ENCODE measurements at regions not wholly inside any gene's neighbourhood (a gene's known extent, or its start where the extent isn't known, plus 50 kb on each side); places are given as distances from the start of the nearest gene placed in this dataset.
A peak's percentile ranks its signal among the peaks of the same experiment; 100 is the strongest.

DNA sequence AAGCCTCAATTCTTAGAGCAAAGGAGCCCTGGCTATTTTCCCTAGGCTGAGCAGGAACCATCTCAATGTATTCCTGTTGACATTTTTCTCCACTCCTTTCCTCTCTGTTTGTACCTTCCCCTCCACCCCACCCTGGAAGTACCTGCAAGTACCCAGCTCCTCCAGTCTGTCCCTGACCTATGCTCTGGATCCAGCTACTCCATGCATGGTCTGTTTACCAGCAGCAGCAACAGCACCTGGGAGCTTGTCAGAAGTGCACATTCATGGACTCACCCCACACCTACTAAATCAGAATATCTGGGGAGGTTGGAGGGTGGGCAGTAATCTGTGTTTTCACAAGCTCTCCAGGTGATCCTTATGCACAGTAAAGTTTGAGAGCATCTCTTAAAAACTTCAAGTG, 240.7 kb upstream of the UMPS start:
- Histone ChIP-seq H3K4me1 (peaks cover 0 to 5% of the 10 kb centered on the region in 2 donors), H3K27ac (no peak overlapping the region), H3K9me3 (no peaks in the 10 kb centered on the region), H3K36me3 (no peaks in the 10 kb centered on the region), H3K27me3 (no peaks in the 10 kb centered on the region), H3K4me3 (replicated peaks in 1 of 3) (no peak overlapping the region)
- intact Hi-C loops (cut with DNase I): no loop called here
- peak; percentile 25 to 42 for DNase-seq
- TF ChIP-seq, protein P1, sequence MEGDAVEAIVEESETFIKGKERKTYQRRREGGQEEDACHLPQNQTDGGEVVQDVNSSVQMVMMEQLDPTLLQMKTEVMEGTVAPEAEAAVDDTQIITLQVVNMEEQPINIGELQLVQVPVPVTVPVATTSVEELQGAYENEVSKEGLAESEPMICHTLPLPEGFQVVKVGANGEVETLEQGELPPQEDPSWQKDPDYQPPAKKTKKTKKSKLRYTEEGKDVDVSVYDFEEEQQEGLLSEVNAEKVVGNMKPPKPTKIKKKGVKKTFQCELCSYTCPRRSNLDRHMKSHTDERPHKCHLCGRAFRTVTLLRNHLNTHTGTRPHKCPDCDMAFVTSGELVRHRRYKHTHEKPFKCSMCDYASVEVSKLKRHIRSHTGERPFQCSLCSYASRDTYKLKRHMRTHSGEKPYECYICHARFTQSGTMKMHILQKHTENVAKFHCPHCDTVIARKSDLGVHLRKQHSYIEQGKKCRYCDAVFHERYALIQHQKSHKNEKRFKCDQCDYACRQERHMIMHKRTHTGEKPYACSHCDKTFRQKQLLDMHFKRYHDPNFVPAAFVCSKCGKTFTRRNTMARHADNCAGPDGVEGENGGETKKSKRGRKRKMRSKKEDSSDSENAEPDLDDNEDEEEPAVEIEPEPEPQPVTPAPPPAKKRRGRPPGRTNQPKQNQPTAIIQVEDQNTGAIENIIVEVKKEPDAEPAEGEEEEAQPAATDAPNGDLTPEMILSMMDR (IDR thresholded peaks at IDR 0.05): no peak
- TF ChIP-seq POLR2A (IDR thresholded peaks at IDR 0.05): no peak

DNA sequence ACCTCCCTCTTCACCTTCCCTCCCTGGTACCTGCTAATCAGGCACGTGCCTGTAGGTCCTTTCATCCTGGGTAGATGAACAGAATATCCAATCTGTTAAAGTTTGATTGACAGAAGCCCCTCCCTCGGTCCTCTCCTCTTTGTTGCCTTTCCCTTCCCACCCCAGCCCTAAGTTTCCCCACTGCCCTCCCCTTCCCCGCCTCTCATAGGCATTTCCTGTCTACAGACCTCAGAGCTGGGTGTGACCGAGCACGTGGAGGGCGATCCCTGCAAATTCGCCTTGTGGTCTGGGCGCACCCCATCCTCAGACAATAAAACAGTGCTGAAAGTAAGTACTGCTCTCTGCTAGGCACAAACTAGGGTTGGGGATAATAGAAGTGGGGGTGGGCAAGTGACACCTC, 239.2 kb upstream of the UMPS start:
- no peaks in the 10 kb centered on the region for H3K27me3 ChIP-seq
- DNase-seq: no peak
- WGBS, 2 donors: 88 to 89% methylated on average over 8 of the region's 8 CpGs
- no peak overlapping the region for H3K27ac ChIP-seq
- no peaks in the 10 kb centered on the region for H3K36me3 ChIP-seq
- TF ChIP-seq POLR2A (IDR thresholded peaks at IDR 0.05): no peak
- TF ChIP-seq, protein P1 (IDR thresholded peaks at IDR 0.05): no peak
- no peaks in the 10 kb centered on the region for H3K9me3 ChIP-seq
- intact Hi-C loops (cut with DNase I): loop anchor here (5.0 kb wide), 1 partner anchor 56 kb away; no protein-coding TSS in a partner anchor
- peaks cover 0 to 6% of the 10 kb centered on the region in 2 donors for H3K4me1 ChIP-seq
- no peak overlapping the region for H3K4me3 ChIP-seq (replicated peaks in 1 of 3)

DNA sequence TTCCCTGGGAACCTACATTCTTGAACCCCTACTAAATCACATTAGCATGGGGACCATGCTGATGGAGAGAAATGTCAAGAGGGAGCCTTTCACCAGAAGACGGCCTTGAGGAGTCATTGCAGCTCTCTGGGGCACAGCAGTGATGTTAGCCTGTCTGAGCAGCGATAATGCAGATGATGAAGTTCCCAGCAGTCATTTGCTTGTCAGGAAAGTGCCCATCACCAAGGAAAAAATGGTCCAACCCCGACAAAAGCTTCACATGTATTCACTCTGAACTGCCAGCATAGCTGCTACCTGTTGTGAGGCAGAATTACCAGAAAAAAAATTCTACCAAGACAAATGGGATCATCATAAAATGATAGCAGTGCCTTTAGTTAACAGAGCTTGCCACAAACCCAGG, 238.4 kb upstream of the UMPS start:
- DNase-seq: no peak

DNA sequence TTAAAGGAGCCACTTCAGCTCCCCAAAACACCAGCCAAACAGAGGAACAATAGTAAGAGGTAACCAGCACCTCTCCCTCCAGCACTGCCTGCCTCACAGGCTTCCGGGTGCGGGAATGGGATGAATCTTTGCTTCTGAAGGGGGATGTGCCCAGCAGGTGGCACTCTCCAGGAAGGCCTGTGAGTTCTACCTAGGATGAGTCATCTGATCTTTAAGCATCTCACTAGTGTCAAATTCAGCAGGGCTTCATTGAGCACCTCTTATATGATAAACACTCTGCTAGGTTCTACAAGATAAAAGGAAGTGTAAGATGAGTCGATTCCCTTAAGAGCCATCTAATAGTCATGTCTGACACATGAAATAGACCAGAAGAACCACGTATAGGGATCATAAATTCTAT, 237.4 kb upstream of the UMPS start:
- TF ChIP-seq, protein P1 (IDR thresholded peaks at IDR 0.05): peak in 4 of 6 experiments; percentile 47 to 56 (median 50)
- no peak for TF ChIP-seq POLR2A (IDR thresholded peaks at IDR 0.05)
- H3K9me3 ChIP-seq: no peaks in the 10 kb centered on the region
- H3K27me3 ChIP-seq: no peaks in the 10 kb centered on the region
- H3K4me1 ChIP-seq: peaks cover 0 to 9% of the 10 kb centered on the region in 2 donors
- H3K27ac ChIP-seq: no peak overlapping the region
- H3K36me3 ChIP-seq: no peaks in the 10 kb centered on the region
- peak; percentile 62 to 77 for DNase-seq
- 84 to 86% methylated on average over 4 of the region's 4 CpGs for WGBS, 2 donors
- intact Hi-C loops (cut with DNase I): loop anchor here (5.0 kb wide), 1 partner anchor 54 kb away; no protein-coding TSS in a partner anchor
- no peak overlapping the region for H3K4me3 ChIP-seq (replicated peaks in 1 of 3)

More for the DNA sequence above, 238.4 kb upstream of the UMPS start:
- no peak for TF ChIP-seq POLR2A (IDR thresholded peaks at IDR 0.05)
- TF ChIP-seq, protein P1 (IDR thresholded peaks at IDR 0.05): no peak
- 73 to 86% methylated on average over 3 of the region's 3 CpGs for WGBS, 2 donors
- Histone ChIP-seq H3K9me3 (no peaks in the 10 kb centered on the region), H3K4me3 (replicated peaks in 1 of 3) (no peak overlapping the region), H3K36me3 (no peaks in the 10 kb centered on the region), H3K27me3 (no peaks in the 10 kb centered on the region), H3K27ac (no peak overlapping the region), H3K4me1 (peaks cover 0 to 9% of the 10 kb centered on the region in 2 donors)
- intact Hi-C loops (cut with DNase I): loop anchor here (5.0 kb wide), 1 partner anchor 55 kb away; no protein-coding TSS in a partner anchor

DNA sequence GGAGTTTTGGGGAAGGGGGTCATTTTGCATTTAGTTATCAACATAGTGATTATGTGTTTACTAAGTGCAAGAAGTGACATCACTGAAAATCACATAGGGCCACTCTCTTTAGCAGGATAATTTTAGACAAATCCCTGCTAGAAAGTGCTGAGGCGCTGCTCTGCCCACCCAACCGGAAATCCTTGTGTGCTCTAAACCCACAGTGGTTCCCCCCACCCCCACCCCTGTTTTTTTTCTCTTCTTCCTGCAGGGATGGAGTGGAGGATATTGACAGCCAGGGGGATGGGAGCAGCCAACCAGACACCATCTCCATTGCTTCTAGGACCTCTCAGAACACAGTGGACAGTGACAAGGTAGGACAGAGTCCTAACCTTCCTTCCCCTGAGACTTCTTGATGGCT, 234.2 kb upstream of the UMPS start:
- no peaks in the 10 kb centered on the region for H3K9me3 ChIP-seq
- intact Hi-C loops (cut with DNase I): no loop called here
- H3K4me3 ChIP-seq (replicated peaks in 1 of 3): no peak overlapping the region
- H3K27ac ChIP-seq: no peak overlapping the region
- H3K27me3 ChIP-seq: no peaks in the 10 kb centered on the region
- H3K4me1 ChIP-seq: peaks cover 0 to 4% of the 10 kb centered on the region in 2 donors
- no peaks in the 10 kb centered on the region for H3K36me3 ChIP-seq
- no peak for TF ChIP-seq POLR2A (IDR thresholded peaks at IDR 0.05)
- TF ChIP-seq, protein P1 (IDR thresholded peaks at IDR 0.05): no peak
- WGBS, 2 donors: 21 to 27% methylated on average over 2 of the region's 2 CpGs
- no peak for DNase-seq

Measured in thyroid gland (tissue), 4 donors.